ENCODE measurements at regions not wholly inside any gene's neighbourhood (a gene's known extent, or its start where the extent isn't known, plus 50 kb on each side); places are given as distances from the start of the nearest gene placed in this dataset.

- Histone ChIP-seq H3K27ac (no peak overlapping the region), H3K27me3 (peaks cover 8% of the 10 kb centered on the region), H3K9me3 (no peaks in the 10 kb centered on the region), H3K36me3 (no peaks in the 10 kb centered on the region), H3K4me3 (no peak overlapping the region), H3K4me1 (no peaks in the 10 kb centered on the region)
- WGBS, 2 donors (ENCODE audit: low coverage in 1 of 2): 72% methylated on average over 7 of the region's 7 CpGs; no CpG with 5 or more reads in 1 of the 2 donors
- in situ Hi-C loops (cut with MboI; ENCODE audit: low pct_ligation_motif_present in 1 of 4, low pct_unique_long_range_greater_than_20kb in 1 of 4, low sequenced_read_pairs in 3 of 4): no loop called here
- TF ChIP-seq POLR2AphosphoS5 (IDR thresholded peaks at IDR 0.05) (no peak), EP300 (IDR thresholded peaks at IDR 0.05; ENCODE audit: low read depth) (no peak), CTCF (IDR thresholded peaks at IDR 0.05) (no peak), POLR2A (IDR thresholded peaks at IDR 0.05) (no peak)
- intact Hi-C loops (cut with DNase I; ENCODE audit: low total_unique reads): no loop called here
- no peak for DNase-seq
Measured at GRCh38 chr17:77037943-77038342, 102.8 kb upstream of the SEC14L1 start.

DNA sequence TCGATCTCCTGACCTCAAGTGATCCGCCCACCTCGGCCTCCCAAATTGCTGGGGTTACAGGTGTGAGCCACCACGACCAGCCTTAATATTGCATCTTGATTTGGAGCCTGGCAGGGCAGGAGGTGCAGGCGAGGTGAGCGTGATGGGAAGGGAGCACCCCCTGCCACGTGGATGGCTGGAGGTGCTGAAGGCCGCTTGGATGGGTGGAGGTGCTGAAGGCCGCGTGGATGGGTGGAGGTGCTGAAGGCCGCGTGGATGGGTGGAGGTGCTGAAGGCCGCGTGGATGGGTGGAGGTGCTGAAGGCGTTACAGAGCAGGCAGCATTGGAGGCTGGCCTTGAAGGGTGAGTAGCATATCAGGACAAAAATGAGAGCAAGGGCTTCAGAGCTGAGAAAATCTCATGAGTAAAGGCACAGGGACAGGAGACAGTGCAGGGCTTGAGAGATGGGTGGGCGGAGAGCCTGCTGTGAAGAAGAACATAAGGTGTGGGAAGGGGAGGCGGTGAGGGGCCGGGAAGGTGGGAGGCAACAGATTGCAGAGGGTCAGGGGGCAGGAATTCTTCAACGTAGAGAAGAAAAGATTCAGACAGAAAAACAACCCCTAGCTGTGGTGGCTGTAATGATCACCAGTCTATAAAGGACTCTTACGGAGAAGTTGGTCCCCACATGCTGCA is 101.7 kb upstream of the SEC14L1 start:
- H3K27me3 ChIP-seq: peaks cover 12% of the 10 kb centered on the region
- no peaks in the 10 kb centered on the region for H3K9me3 ChIP-seq
- whole genome bisulfite sequencing, 2 donors (ENCODE audit: low coverage in 1 of 2): 78% methylated on average over 20 of the region's 20 CpGs; no CpG with 5 or more reads in 1 of the 2 donors
- DNase-seq: no peak
- no peaks in the 10 kb centered on the region for H3K4me1 ChIP-seq
- TF ChIP-seq POLR2A (IDR thresholded peaks at IDR 0.05): no peak
- TF ChIP-seq POLR2AphosphoS5 (IDR thresholded peaks at IDR 0.05): no peak
- no peak for TF ChIP-seq EP300 (IDR thresholded peaks at IDR 0.05; ENCODE audit: low read depth)
- no peak for TF ChIP-seq CTCF (IDR thresholded peaks at IDR 0.05)
- H3K27ac ChIP-seq: no peak overlapping the region
- in situ Hi-C loops (cut with MboI; ENCODE audit: low pct_ligation_motif_present in 1 of 4, low pct_unique_long_range_greater_than_20kb in 1 of 4, low sequenced_read_pairs in 3 of 4): no loop called here
- intact Hi-C loops (cut with DNase I; ENCODE audit: low total_unique reads): no loop called here
- no peaks in the 10 kb centered on the region for H3K36me3 ChIP-seq
- H3K4me3 ChIP-seq: no peak overlapping the region

- TF ChIP-seq POLR2AphosphoS5 (IDR thresholded peaks at IDR 0.05) (no peak), EP300 (IDR thresholded peaks at IDR 0.05; ENCODE audit: low read depth) (no peak), POLR2A (IDR thresholded peaks at IDR 0.05) (no peak), CTCF (IDR thresholded peaks at IDR 0.05) (no peak)
- no peaks in the 10 kb centered on the region for H3K36me3 ChIP-seq
- in situ Hi-C loops (cut with MboI; ENCODE audit: low pct_ligation_motif_present in 1 of 4, low pct_unique_long_range_greater_than_20kb in 1 of 4, low sequenced_read_pairs in 3 of 4): loop anchor here in 1 of 4 donors (10.0 kb wide), 1 partner anchor 178 kb away; the partner anchor contains the start of gene MGAT5B
- H3K4me1 ChIP-seq: no peaks in the 10 kb centered on the region
- no peak overlapping the region for H3K27ac ChIP-seq
- WGBS, 2 donors (ENCODE audit: low coverage in 1 of 2): 65 to 81% methylated on average over 8 to 11 of the region's 11 CpGs
- H3K4me3 ChIP-seq: no peak overlapping the region
- H3K9me3 ChIP-seq: no peaks in the 10 kb centered on the region
- no peak for DNase-seq
- intact Hi-C loops (cut with DNase I; ENCODE audit: low total_unique reads): no loop called here
- peaks cover 15% of the 10 kb centered on the region for H3K27me3 ChIP-seq
Measured at GRCh38 chr17:77042476-77043231, 98.1 kb upstream of the SEC14L1 start.

DNA sequence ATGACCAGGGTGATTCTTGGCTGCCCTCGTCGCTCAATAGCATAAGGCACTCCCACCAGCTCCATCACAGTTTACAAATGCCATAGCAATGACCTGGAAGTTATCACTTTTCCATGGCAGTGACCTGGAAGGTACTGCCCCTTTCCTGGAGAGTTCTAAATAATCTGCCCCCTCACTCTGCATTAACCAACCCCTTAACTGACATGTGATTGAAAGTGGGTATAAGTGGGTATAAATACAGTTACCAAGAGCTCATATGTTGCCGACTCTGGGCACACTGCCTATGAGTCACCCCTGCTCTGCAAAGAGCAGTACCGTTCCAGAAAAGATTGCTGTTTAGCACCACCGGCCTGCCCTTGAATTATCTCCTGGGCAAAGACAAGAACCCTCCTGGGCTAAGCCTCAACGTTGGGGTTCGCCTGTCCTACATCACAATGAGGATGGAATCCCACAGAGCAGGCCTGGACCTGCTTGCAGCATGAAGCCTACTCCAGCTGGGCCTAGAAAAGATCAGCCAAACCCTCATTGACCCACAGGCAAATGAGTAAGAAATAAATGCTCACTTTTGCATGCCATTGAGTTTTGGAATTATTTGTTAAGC is 95.2 kb upstream of the SEC14L1 start:
- no peak for TF ChIP-seq POLR2AphosphoS5 (IDR thresholded peaks at IDR 0.05)
- TF ChIP-seq CTCF (IDR thresholded peaks at IDR 0.05): no peak
- TF ChIP-seq EP300 (IDR thresholded peaks at IDR 0.05; ENCODE audit: low read depth): no peak
- TF ChIP-seq POLR2A (IDR thresholded peaks at IDR 0.05): no peak
- intact Hi-C loops (cut with DNase I; ENCODE audit: low total_unique reads) (no loop called here), in situ Hi-C loops (cut with MboI; ENCODE audit: low pct_ligation_motif_present in 1 of 4, low pct_unique_long_range_greater_than_20kb in 1 of 4, low sequenced_read_pairs in 3 of 4) (loop anchor here in 1 of 4 donors (10.0 kb wide), 1 partner anchor 181 kb away; the partner anchor contains the start of gene MGAT5B)
- 73% methylated on average over 7 of the region's 7 CpGs; no CpG with 5 or more reads in 1 of the 2 donors for WGBS, 2 donors (ENCODE audit: low coverage in 1 of 2)
- no peaks in the 10 kb centered on the region for H3K36me3 ChIP-seq
- DNase-seq: no peak
- no peaks in the 10 kb centered on the region for H3K9me3 ChIP-seq
- H3K4me3 ChIP-seq: no peak overlapping the region
- no peaks in the 10 kb centered on the region for H3K4me1 ChIP-seq
- H3K27me3 ChIP-seq: peaks cover 32% of the 10 kb centered on the region
- H3K27ac ChIP-seq: no peak overlapping the region
